Stimulated activated CD4-positive, alpha-beta T cell treated with anti-CD3 and anti-CD28 coated beads, Interleukin-1b, Interleukin-23, amount 100 ng/mL, for 1 hour (primary cell): ENCODE measurements at regions not wholly inside any gene's neighbourhood (a gene's known extent, or its start where the extent isn't known, plus 50 kb on each side); places are given as distances from the start of the nearest gene placed in this dataset.

Experiments
- DNase-seq, 2 donors: peaks; one replicate each; pipeline ENCODE4 v3.0.0-alpha.2; 2020; ENCODE audit warnings: low read depth in 2 of 2

DNA sequence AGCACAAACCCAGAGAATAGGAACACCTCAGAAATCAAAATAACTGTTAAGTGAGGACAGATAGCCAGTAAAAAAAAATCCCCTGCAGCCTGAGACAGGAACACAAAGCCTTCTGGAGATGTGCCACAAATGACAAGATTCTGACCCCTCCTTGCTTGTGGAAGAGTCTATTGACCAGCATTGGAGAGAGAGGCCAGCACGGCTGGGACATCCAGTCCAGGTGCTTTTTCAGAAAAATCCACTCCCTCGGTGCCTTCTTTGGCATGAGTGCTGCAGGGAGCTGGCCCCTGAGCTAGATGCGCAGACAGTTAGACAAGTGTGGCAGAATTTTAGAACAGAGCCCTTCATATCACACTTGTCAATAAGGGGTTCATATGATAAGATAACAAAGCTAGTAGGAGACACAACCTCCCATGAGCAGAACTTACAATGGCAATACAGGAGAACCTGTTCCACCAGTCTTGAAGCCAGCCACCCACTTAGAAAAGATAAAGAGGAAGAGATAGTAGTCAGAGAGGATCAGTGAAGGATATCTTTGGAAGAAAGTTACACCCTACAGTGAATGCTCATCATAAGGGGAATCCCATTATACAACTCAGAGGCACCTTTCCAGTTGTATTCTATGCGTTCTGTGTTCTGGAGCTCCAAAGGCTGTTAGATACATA, 298.4 kb downstream of the TLE1 start:
- no peak for DNase-seq

DNA sequence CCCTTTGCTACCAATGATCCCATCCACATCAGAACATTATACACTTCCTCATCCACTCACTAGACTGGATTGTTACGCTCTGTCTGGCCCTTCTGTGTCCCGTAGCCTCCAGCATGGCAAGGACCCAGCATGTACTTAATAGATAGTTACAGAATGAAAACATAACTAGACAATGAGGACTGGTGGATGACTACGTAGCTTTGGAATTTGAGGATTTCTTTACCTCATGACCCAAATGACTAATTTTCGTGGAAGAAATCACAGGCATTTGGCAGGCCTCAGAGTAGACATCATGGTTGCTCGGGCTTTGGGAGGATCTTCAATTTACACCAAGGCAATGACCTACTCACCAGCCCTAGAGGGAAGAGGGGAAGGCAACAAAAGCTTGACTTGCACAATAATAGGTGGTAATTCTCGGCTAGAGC, 299.8 kb downstream of the TLE1 start:
- no peak for DNase-seq

DNA sequence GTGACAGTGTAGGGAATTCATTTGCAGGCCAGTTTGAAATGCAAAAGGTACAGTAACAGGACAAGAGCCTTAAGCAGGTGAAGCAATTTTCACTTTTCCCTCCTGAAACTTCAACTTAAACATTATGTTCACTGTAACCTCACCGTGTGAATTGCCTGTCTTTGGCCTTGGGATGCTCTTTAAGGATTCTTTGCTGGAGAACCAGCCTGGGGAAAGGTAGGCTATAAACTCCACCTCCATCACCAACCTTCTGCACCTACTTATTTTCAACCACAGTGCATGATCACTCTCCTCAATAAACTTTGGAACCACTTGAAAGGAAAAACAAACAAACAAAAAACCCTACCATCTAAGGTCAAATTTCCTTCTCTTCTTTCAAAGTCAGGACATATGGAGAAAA, 300.5 kb downstream of the TLE1 start:
- no peak for DNase-seq

DNA sequence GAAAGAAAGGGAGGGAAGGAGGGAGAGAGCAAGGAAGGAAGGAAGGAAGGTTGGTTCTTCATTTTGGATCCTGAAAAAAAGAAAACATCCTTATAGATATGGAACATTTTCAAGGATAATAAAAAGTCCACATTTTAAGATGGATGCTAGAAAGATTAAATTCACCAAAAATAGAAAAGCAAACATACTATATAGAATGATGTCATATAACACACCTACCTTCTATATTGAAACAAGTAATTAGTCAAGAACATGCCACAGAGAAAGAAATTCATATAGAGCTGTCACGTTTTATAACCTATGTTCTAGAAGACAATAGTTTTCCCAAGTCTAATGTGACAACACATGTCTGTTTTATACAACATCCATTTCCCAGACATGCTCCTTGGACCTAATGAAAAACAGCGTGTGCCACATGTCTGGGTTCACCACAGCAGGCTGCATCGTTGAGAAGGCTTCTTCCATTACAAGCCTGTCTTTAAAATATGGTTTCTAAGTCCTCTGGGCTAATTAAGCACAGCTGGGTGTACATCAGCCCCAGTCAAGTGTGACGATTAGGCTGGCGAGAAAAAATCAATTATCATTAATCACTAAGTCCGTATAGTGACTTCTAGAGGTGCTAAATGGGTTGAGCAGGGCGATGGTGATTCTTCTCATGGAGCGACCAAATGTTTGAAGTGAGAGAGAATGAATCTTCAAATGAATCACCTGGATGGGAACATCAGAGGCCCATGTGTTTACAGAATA, 301.8 kb downstream of the TLE1 start:
- no peak for DNase-seq

DNA sequence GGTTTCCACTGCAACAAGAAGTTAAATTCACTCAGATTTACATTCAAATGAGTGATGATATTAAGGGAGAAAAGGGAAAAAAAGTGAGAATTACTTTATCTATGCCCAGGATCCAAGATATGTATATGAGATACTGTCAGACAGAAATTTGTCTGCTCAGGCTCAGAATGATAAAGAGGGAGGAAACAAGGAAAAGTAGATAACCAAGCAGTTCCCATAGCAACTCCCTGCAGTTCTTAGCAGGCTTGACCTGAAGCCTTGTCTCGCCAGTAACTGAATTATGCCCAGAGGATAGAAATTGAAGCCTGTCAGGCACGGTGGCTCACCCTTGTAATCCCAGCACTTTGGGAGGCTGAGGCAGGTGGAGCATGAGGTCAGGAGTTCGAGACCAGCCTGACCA, 304.4 kb downstream of the TLE1 start:
- no peak for DNase-seq

DNA sequence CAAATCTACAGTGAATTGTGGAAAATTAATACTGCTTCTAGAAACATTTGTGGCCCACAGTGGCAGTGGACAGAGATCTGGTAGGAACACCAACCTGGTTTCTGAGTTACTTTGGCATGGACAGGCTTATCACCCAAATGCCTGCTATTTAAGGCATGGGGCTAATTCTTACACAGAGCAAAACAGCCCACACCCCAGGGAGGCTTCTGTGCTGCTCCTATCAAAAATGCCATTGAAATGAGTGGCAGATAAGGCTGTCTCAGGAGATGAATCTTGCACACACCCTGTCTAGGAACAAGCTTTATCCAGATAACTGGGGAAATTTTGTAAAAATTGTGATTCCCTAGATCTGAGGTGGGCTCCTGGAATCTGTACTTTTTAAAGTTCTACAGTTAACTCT, 307.1 kb downstream of the TLE1 start:
- no peak for DNase-seq

DNA sequence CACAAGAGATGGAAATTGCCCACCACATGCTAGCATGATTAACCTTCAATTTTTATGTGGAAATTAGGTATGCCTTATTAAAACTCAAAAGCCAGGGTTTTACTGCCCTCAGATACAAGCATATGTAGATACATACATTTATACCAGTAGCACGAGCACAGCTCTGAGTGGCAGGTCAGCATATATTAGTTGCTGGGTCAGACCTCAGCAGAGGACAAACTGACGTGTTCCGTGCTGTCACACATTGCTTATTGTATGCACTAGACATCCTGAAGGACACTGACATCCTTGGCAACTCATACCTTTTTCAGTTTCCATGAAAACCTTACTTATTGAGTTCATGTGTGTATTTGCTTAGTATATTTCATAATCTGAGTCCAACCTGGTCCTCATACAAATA, 307.7 kb downstream of the TLE1 start:
- DNase-seq: no peak

DNA sequence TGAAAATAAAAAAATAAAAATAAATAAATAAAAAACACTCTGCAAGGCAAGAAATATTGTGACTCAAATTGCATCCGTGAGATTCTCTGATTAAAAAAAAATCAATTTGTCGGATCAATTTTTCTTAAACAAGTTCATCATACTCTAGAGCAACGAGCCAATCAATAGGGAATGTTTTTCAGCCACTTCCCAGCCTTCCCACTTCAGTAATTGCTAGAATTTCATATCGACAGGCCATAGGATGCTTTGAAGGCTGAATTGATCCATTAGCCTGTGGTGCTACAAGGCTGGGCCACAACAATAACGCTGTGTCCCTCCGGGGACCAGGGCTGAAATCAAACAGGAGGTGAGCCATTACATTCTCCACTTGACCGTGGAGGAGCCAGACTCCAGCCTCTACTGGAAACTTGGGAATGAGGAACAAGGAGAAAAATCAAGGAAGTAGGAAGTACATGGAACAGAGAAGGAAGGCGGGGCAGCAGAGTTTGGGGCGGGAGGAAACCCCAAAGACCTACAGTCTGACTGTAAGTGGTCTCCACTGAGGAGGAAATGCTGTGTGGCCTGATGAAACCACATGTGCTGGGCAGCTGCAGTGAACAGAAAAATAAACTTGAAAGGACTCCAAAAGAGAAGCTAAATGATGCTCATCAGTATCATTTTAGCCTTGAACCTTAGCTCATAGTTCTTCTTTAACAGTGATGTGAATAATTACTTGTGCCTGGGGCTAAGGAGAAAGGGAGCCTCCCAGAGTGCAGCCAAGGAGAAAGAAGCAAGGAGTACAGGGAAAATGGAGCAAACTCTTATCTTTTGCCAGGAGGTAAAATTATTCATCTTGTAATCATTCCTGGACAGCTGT, 308.6 kb downstream of the TLE1 start:
- DNase-seq: no peak

DNA sequence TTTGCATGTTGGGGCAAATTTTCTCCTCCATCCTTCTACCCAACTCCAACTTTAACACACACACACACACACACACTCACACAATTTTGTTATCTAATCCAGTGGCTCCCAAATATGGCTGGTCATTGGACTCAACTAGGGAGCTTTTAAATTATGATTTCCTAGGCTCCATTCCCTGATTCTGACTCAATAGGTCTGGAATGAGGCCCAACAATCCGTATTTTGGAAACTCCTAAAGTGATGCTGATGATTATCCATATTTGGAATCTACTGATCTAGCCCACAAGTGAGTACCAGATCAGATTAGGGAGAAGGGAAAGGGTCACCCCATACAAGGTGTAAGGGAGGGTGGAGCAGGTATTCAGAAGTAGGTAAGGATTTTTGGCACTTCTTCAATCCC, 309.7 kb downstream of the TLE1 start:
- DNase-seq: no peak

DNA sequence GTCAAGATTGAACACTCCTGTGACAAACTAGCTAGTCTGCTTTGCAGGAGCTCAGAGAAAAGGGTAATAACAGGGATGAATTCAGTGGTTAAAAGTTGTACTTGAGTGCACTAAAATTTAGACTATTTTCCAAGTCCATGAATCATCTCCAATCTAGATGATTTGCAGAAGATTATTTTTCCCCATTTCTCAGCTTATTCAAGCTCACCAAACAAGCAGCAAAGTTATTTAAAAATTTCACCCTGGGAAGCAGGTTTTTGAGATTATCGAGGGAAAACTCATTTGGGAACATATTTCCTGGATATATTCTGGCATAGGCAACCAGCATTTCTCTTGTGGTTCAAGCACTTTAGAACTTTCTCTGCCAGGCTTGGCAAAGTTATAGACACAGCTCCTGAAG, 311.4 kb downstream of the TLE1 start:
- DNase-seq: no peak

DNA sequence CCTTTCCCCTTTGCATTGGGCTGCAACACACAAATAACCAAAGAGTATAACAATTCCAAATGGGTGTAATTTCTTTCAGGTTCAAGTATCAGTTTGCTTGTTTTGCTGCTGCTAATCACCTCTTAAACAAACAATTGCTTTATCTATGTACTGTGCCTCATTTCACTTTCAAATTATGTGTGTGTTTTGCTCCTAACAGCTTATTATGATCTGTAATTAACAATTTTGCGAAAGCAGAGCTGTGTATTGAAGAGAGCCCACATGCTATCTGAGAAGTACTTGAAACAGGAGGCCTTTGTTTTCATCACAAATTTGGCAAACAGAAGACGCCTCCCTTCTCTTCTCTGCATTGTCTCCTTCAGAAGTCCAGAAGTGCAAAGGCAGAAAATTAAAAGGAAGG, 312.0 kb downstream of the TLE1 start:
- DNase-seq: no peak

DNA sequence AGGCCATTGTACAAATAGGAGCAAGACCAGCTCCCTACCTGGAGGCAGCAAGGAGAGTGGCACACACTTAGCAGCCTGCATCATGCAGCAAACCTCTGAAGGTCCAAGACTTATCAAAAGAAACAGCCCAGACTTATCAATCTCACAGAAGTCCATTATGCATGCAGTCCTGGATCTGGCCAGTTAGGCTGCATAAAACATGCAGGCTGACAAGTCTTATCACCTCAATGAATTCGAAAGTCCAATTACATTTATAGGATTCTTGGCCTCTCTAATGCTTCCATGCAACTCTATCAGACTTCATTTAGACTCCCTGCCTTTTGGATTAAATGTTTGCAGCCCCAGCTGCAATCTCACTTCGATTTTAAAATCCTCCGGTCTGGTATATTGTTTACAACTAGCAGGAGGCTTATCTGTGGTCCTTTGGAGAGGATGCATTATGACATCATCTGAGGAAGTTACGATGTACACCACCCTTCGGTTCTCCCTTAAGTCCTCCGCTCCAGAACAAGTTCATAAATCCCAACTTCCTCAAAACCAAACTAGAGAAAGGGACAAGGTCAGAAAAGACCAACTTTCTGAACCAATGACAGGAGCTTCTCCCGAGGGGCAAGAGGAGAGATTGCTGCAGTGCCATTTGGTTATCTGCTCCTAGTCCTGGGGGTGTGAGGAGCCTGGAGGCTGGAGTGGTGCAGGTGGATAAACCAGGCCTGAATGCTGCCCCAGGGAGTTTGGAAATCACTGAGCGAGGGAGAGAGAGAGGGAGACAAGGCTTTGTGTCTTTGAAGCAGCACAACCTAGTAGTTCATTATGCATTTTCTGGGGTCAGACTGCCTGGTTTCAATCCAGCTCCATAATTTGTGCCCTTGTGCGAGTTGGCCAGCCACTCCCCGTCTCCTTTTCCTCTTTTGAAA, 313.9 kb downstream of the TLE1 start:
- no peak for DNase-seq

DNA sequence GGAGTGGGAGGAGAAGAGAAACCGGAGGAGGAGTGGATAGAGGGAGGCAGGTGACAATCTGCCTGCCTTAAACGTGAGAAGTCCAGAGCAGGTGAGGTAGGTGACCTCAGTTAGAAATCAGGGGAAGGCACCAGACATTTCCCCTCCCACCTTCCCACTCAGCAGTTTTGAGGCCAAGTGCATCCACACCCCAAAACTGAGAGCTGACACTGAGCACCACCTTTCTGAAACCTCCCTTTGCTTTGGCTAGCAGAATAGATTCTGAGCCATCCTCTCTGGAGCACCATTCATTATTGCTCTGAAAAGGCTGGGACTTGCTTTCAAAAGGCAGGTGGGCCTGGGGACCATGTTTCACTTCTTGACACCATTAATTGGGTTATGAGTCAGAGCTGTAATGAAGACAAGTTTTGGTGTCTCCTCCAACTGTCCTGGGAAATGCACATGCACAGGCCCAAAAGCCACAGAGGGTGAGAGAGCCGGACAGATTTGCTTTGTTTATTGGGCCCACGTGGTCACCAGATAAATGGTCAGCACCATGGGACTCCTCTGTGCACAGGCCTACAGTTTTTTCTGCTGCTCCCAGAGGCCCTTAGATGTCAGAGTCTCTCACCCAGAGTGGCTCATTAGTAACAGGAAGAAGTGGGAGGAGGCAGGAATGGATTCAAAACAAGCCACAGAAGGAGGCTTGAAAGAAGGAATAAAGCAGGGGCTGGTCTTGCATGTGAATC, 314.7 kb downstream of the TLE1 start:
- DNase-seq: no peak

DNA sequence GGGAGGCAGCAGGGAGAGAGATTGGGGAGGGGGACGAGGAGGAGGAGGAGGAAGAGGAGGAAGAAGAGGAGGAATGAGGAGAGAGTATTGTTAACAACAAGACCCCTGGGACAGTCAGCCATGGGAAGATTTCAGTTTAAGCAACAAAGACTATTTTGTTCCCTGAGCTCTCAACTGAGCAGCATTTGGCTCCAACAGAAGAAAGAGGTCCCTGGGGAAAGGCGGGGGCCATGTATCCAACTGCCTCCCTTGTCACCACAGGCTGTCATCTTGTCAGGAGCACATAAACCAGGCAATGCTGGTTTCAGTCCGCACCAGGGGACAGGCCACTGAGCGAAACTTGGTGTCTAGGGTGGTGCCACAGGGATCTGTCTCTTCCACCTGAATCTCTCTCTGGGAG, 316.1 kb downstream of the TLE1 start:
- DNase-seq: no peak

DNA sequence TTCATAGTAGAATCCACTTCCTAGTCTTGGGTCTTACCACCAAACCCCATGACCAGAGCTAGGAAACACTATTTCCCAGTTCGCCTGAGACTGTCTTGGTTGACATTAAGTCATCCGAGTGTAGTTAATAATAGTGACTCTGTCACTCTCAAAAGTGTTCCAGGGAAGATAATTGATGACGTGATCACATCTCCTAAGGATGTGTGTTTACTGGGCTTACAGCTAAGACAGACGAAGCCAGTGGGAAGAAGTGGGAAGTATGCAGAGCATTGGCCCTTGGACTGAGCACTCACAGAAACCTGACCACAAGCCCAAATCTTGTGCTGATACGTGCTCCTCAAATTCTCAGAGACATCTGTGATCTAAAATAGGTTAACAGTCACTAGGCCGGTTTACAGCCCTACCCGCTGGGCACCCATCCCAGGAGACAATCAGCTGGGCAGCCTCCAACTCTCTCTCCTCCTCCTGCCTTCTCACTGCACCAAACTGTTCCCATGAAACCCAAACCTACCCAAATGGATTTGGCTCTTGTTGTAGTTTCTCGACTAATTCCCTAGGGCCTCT, 316.6 kb downstream of the TLE1 start:
- no peak for DNase-seq

DNA sequence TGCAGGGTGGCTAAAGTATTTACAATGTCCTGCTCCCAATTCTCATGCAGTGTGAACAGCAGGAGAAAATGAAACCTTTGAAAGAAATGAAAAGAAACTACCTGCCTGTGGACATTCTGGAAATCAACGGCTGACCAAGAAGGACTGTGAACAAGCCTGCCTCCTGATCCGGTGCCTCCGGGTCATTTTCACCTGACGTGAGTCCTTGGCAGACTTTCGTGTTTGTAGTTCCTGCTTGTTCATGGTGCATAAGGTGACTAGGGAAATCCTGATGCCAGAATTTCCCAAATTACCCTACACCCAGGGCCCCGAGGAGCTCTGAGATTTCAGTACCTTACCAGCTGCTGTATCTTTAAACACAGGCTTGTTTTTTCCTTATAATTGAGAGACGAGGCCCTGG, 317.5 kb downstream of the TLE1 start:
- DNase-seq: no peak

DNA sequence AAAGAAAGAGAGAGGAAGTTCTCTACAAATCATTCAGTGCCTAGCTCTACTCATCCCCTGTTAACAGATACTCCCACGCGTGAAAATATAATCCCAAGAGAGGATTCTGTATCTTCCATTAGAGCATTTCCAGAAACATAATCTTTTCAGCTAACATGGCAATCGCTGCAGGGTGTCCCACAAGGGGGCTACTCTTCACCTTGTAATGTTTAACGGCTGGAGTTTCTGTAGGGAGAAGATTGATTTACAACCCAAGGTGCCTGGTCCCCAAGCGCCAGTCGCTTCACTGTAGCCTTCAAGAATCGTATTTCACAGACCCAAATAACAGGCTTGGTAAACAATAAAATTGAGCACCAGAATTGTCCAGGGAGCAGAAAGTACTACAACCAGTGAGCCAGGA, 318.7 kb downstream of the TLE1 start:
- DNase-seq: no peak

DNA sequence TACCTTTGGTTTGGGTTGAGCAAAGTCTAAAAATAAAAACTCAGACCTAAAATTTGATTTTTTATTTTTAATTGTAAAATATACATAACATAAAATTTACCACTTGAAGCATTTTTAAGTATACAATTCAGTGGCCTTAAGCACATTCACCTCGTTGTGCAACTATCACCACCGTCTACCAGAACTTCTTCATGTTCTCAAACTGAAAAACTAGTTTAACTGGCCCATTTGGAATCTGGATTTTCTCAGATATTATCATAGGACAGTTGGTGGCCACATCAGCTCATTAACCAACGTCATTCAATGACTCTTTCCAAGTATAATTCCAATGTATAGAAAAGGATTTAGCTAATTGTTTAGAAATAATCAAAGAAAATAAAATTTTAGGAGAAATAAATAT, 319.3 kb downstream of the TLE1 start:
- no peak for DNase-seq

DNA sequence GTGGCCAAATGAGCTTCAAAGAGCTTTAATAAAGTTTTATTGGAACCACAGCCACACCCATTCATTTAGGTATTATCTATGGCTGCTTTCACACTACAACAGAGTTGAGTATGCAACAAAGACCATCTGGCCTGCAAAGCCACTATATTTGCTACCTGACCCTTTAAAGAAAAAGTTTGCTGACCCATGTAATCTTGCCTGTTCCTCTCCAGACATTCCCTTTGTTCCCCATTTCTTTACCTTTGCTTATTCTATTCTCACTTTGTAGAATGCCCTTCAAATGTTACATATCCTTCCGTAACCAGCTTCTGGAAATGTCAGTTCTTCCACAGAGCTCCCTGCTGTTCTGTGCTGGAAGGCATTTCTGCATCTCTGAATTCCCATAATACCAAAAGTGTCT, 320.2 kb downstream of the TLE1 start:
- DNase-seq: no peak

DNA sequence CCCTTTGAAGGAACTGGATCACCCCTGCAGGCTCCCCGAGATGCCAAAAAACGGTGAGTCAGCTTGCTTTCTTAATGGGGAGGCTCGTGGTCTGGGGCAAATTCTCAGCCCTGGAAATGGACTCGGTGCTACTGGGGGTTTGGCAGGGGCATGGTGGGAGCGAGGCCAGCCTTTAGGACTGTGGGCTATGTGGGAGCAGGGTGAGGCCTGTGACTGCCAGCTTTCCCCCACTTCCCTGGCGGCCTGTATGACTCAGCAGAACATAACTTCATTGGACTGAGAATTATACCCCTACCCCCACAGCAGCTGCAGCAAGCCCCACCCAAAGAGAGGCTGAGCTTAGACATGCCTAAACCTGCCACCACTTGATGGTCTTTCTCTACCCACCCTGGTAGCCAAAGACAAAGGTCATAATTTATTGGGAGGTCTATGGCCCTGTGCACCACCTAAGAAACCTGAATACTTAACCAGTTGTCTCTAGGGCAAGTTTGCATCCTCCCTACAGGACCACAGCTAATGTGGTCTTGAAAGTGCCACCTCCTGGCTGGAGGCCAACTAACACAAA, 325.3 kb downstream of the TLE1 start:
- DNase-seq: no peak
